Loucy (cell line): ENCODE measurements at regions not wholly inside any gene's neighbourhood (a gene's known extent, or its start where the extent isn't known, plus 50 kb on each side); places are given as distances from the start of the nearest gene placed in this dataset.

Experiments used
- EZH2phosphoT487 ChIP-seq: fragments of 200-600 bp; IDR thresholded peaks from 2 replicates; pipeline ENCODE4 v1.6.1; 2018; ENCODE audit warnings: antibody characterized with exemption, mild to moderate bottlenecking, moderate library complexity, borderline replicate concordance
- TF ChIP-seq, protein P1 (sequence below): fragments of 200-600 bp; sonication (generic); conservative IDR thresholded peaks from 2 replicates; pipeline ENCODE4 v1.5.1; 2014; ENCODE audit warnings: mild to moderate bottlenecking, antibody characterized with exemption, low read length

DNA sequence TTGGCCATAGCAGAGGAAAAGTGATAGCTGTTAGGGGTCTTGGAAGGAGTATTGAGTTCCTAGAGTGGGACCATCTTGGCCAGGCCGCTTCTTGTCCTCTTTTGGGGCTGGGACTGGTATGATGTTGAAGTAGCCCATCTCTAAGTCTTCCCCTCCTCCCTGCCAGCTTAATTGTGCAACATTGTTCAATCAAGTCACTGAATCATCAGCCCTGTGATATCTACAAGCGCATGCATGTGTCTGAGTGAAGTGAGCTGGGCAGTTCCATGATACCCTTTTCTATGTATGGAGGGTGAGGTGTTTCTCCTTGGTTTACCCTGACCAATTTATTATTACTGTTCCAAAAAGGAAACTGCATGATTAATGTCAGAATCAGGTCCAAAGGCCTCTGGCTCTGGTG, 112.2 kb downstream of the C9orf152 start:
- TF ChIP-seq, protein P1, sequence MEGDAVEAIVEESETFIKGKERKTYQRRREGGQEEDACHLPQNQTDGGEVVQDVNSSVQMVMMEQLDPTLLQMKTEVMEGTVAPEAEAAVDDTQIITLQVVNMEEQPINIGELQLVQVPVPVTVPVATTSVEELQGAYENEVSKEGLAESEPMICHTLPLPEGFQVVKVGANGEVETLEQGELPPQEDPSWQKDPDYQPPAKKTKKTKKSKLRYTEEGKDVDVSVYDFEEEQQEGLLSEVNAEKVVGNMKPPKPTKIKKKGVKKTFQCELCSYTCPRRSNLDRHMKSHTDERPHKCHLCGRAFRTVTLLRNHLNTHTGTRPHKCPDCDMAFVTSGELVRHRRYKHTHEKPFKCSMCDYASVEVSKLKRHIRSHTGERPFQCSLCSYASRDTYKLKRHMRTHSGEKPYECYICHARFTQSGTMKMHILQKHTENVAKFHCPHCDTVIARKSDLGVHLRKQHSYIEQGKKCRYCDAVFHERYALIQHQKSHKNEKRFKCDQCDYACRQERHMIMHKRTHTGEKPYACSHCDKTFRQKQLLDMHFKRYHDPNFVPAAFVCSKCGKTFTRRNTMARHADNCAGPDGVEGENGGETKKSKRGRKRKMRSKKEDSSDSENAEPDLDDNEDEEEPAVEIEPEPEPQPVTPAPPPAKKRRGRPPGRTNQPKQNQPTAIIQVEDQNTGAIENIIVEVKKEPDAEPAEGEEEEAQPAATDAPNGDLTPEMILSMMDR: no peak
- no peak for TF ChIP-seq EZH2phosphoT487
